ENCODE measurements at regions not wholly inside any gene's neighbourhood (a gene's known extent, or its start where the extent isn't known, plus 50 kb on each side); places are given as distances from the start of the nearest gene placed in this dataset.

- Histone ChIP-seq H3K4me1 (ENCODE audit: control insufficient read depth in 2 of 2, insufficient read depth in 2 of 2, low read length in 2 of 2) (no peaks in the 10 kb centered on the region), H3K36me3 (ENCODE audit: control insufficient read depth in 2 of 2, insufficient read depth in 2 of 2, low read length in 1 of 2) (no peaks in the 10 kb centered on the region), H3K27me3 (ENCODE audit: control insufficient read depth in 2 of 2, insufficient read depth in 1 of 2, low read length in 1 of 2) (no peaks in the 10 kb centered on the region), H3K4me3 (ENCODE audit: low read length in 2 of 2) (no peak overlapping the region), H3K27ac (ENCODE audit: low read depth in 1 of 2, low read length in 1 of 2) (no peak overlapping the region), H3K9me3 (ENCODE audit: control insufficient read depth in 2 of 2, insufficient read depth in 1 of 2, low read length in 1 of 2) (no peaks in the 10 kb centered on the region)
- no peak for DNase-seq (ENCODE audit: low read depth in 6 of 9, low spot score in 9 of 9)
- 93% methylated on average over 4 of the region's 4 CpGs for WGBS
These were observed 550.7 kb downstream of the INHBA start for GRCh38 chr7:41152179-41152678.

GRCh38 chr7:41149576-41149975, 553.3 kb downstream of the INHBA start:
- Histone ChIP-seq H3K36me3 (ENCODE audit: control insufficient read depth in 2 of 2, insufficient read depth in 2 of 2, low read length in 1 of 2) (no peaks in the 10 kb centered on the region), H3K4me1 (ENCODE audit: control insufficient read depth in 2 of 2, insufficient read depth in 2 of 2, low read length in 2 of 2) (no peaks in the 10 kb centered on the region), H3K9me3 (ENCODE audit: control insufficient read depth in 2 of 2, insufficient read depth in 1 of 2, low read length in 1 of 2) (no peaks in the 10 kb centered on the region), H3K27ac (ENCODE audit: low read depth in 1 of 2, low read length in 1 of 2) (no peak overlapping the region), H3K4me3 (ENCODE audit: low read length in 2 of 2) (no peak overlapping the region), H3K27me3 (ENCODE audit: control insufficient read depth in 2 of 2, insufficient read depth in 1 of 2, low read length in 1 of 2) (no peaks in the 10 kb centered on the region)
- no peak for DNase-seq (ENCODE audit: low read depth in 6 of 9, low spot score in 9 of 9)
- 96% methylated on average over 16 of the region's 16 CpGs for WGBS

GRCh38 chr7:41148521-41148951, 554.4 kb downstream of the INHBA start:
- H3K4me3 ChIP-seq (ENCODE audit: low read length in 2 of 2) = no peak overlapping the region
- no peaks in the 10 kb centered on the region for H3K9me3 ChIP-seq (ENCODE audit: control insufficient read depth in 2 of 2, insufficient read depth in 1 of 2, low read length in 1 of 2)
- no peaks in the 10 kb centered on the region for H3K27me3 ChIP-seq (ENCODE audit: control insufficient read depth in 2 of 2, insufficient read depth in 1 of 2, low read length in 1 of 2)
- no peaks in the 10 kb centered on the region for H3K4me1 ChIP-seq (ENCODE audit: control insufficient read depth in 2 of 2, insufficient read depth in 2 of 2, low read length in 2 of 2)
- 93% methylated on average over 1 of the region's 1 CpG for WGBS
- DNase-seq (ENCODE audit: low read depth in 6 of 9, low spot score in 9 of 9) = no peak
- H3K36me3 ChIP-seq (ENCODE audit: control insufficient read depth in 2 of 2, insufficient read depth in 2 of 2, low read length in 1 of 2) = no peaks in the 10 kb centered on the region
- H3K27ac ChIP-seq (ENCODE audit: low read depth in 1 of 2, low read length in 1 of 2) = no peak overlapping the region

GRCh38 chr7:41147606-41148485, 555.0 kb downstream of the INHBA start:
- no peak for DNase-seq (ENCODE audit: low read depth in 6 of 9, low spot score in 9 of 9)
- no peaks in the 10 kb centered on the region for H3K4me1 ChIP-seq (ENCODE audit: control insufficient read depth in 2 of 2, insufficient read depth in 2 of 2, low read length in 2 of 2)
- H3K27me3 ChIP-seq (ENCODE audit: control insufficient read depth in 2 of 2, insufficient read depth in 1 of 2, low read length in 1 of 2) = no peaks in the 10 kb centered on the region
- no peaks in the 10 kb centered on the region for H3K9me3 ChIP-seq (ENCODE audit: control insufficient read depth in 2 of 2, insufficient read depth in 1 of 2, low read length in 1 of 2)
- no peak overlapping the region for H3K4me3 ChIP-seq (ENCODE audit: low read length in 2 of 2)
- no peaks in the 10 kb centered on the region for H3K36me3 ChIP-seq (ENCODE audit: control insufficient read depth in 2 of 2, insufficient read depth in 2 of 2, low read length in 1 of 2)
- WGBS = 95% methylated on average over 3 of the region's 3 CpGs
- H3K27ac ChIP-seq (ENCODE audit: low read depth in 1 of 2, low read length in 1 of 2) = no peak overlapping the region

- Histone ChIP-seq H3K4me1 (ENCODE audit: control insufficient read depth in 2 of 2, insufficient read depth in 2 of 2, low read length in 2 of 2) (no peaks in the 10 kb centered on the region), H3K27ac (ENCODE audit: low read depth in 1 of 2, low read length in 1 of 2) (no peak overlapping the region)
- WGBS = over 99% methylated on average over 3 of the region's 3 CpGs
These were observed 556.5 kb downstream of the INHBA start for GRCh38 chr7:41146429-41146828.

DNA sequence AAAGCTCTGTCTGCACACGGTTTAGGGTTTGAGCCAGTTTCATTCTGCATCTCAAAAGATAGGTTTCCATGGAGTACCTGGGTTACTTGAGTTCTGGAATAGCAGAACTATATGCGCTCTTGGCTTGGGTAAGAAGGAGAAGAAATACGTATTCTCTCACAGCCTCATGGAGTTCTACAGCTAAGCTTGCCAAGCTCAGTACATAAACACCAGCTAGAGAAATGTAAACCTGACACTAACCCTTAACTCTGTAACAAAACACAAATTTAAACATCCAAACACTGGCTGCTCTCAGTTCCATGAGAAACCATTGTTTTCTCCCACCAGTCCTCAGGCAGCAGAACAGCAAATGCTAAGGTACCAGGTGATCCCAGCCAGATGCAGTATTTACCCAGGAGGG, 557.2 kb downstream of the INHBA start:
- H3K4me3 ChIP-seq (ENCODE audit: low read length in 2 of 2) = no peak overlapping the region
- H3K4me1 ChIP-seq (ENCODE audit: control insufficient read depth in 2 of 2, insufficient read depth in 2 of 2, low read length in 2 of 2) = no peaks in the 10 kb centered on the region
- no peak overlapping the region for H3K27ac ChIP-seq (ENCODE audit: low read depth in 1 of 2, low read length in 1 of 2)
- no peaks in the 10 kb centered on the region for H3K9me3 ChIP-seq (ENCODE audit: control insufficient read depth in 2 of 2, insufficient read depth in 1 of 2, low read length in 1 of 2)
- no peaks in the 10 kb centered on the region for H3K27me3 ChIP-seq (ENCODE audit: control insufficient read depth in 2 of 2, insufficient read depth in 1 of 2, low read length in 1 of 2)
- no peak for DNase-seq (ENCODE audit: low read depth in 6 of 9, low spot score in 9 of 9)
- WGBS = 95% methylated on average over 3 of the region's 3 CpGs
- H3K36me3 ChIP-seq (ENCODE audit: control insufficient read depth in 2 of 2, insufficient read depth in 2 of 2, low read length in 1 of 2) = no peaks in the 10 kb centered on the region

More at GRCh38 chr7:41146429-41146828, 556.5 kb downstream of the INHBA start:
- Histone ChIP-seq H3K4me3 (ENCODE audit: low read length in 2 of 2) (no peak overlapping the region), H3K27me3 (ENCODE audit: control insufficient read depth in 2 of 2, insufficient read depth in 1 of 2, low read length in 1 of 2) (no peaks in the 10 kb centered on the region), H3K9me3 (ENCODE audit: control insufficient read depth in 2 of 2, insufficient read depth in 1 of 2, low read length in 1 of 2) (no peaks in the 10 kb centered on the region), H3K36me3 (ENCODE audit: control insufficient read depth in 2 of 2, insufficient read depth in 2 of 2, low read length in 1 of 2) (no peaks in the 10 kb centered on the region)
- no peak for DNase-seq (ENCODE audit: low read depth in 6 of 9, low spot score in 9 of 9)

- Histone ChIP-seq H3K27ac (ENCODE audit: low read depth in 1 of 2, low read length in 1 of 2) (no peak overlapping the region), H3K4me1 (ENCODE audit: control insufficient read depth in 2 of 2, insufficient read depth in 2 of 2, low read length in 2 of 2) (no peaks in the 10 kb centered on the region), H3K27me3 (ENCODE audit: control insufficient read depth in 2 of 2, insufficient read depth in 1 of 2, low read length in 1 of 2) (no peaks in the 10 kb centered on the region), H3K36me3 (ENCODE audit: control insufficient read depth in 2 of 2, insufficient read depth in 2 of 2, low read length in 1 of 2) (no peaks in the 10 kb centered on the region), H3K9me3 (ENCODE audit: control insufficient read depth in 2 of 2, insufficient read depth in 1 of 2, low read length in 1 of 2) (no peaks in the 10 kb centered on the region), H3K4me3 (ENCODE audit: low read length in 2 of 2) (no peak overlapping the region)
- no peak for DNase-seq (ENCODE audit: low read depth in 6 of 9, low spot score in 9 of 9)
These were observed 559.9 kb downstream of the INHBA start for GRCh38 chr7:41142904-41143473.

- H3K4me1 ChIP-seq (ENCODE audit: control insufficient read depth in 2 of 2, insufficient read depth in 2 of 2, low read length in 2 of 2) = no peaks in the 10 kb centered on the region
- no peak overlapping the region for H3K27ac ChIP-seq (ENCODE audit: low read depth in 1 of 2, low read length in 1 of 2)
- H3K9me3 ChIP-seq (ENCODE audit: control insufficient read depth in 2 of 2, insufficient read depth in 1 of 2, low read length in 1 of 2) = no peaks in the 10 kb centered on the region
- DNase-seq (ENCODE audit: low read depth in 6 of 9, low spot score in 9 of 9) = no peak
- WGBS = 97% methylated on average over 5 of the region's 5 CpGs
- no peaks in the 10 kb centered on the region for H3K36me3 ChIP-seq (ENCODE audit: control insufficient read depth in 2 of 2, insufficient read depth in 2 of 2, low read length in 1 of 2)
- H3K27me3 ChIP-seq (ENCODE audit: control insufficient read depth in 2 of 2, insufficient read depth in 1 of 2, low read length in 1 of 2) = no peaks in the 10 kb centered on the region
- no peak overlapping the region for H3K4me3 ChIP-seq (ENCODE audit: low read length in 2 of 2)
These were observed 563.1 kb downstream of the INHBA start for GRCh38 chr7:41139789-41140188.

- Histone ChIP-seq H3K27me3 (ENCODE audit: control insufficient read depth in 2 of 2, insufficient read depth in 1 of 2, low read length in 1 of 2) (no peaks in the 10 kb centered on the region), H3K27ac (ENCODE audit: low read depth in 1 of 2, low read length in 1 of 2) (no peak overlapping the region), H3K9me3 (ENCODE audit: control insufficient read depth in 2 of 2, insufficient read depth in 1 of 2, low read length in 1 of 2) (no peaks in the 10 kb centered on the region), H3K36me3 (ENCODE audit: control insufficient read depth in 2 of 2, insufficient read depth in 2 of 2, low read length in 1 of 2) (no peaks in the 10 kb centered on the region), H3K4me1 (ENCODE audit: control insufficient read depth in 2 of 2, insufficient read depth in 2 of 2, low read length in 2 of 2) (no peaks in the 10 kb centered on the region), H3K4me3 (ENCODE audit: low read length in 2 of 2) (no peak overlapping the region)
- WGBS = 95% methylated on average over 15 of the region's 15 CpGs
- DNase-seq (ENCODE audit: low read depth in 6 of 9, low spot score in 9 of 9) = no peak
These were observed 566.3 kb downstream of the INHBA start for GRCh38 chr7:41136551-41136950.
